B cell (primary cell): ENCODE measurements at regions not wholly inside any gene's neighbourhood (a gene's known extent, or its start where the extent isn't known, plus 50 kb on each side); places are given as distances from the start of the nearest gene placed in this dataset.

Experiments
- ATAC-seq: fragments of 200-7000 bp; cut with Tn5 transposase; one replicate; pipeline ENCODE4 v1.10.0; 2021; ENCODE audit warnings: low read depth, mild to moderate bottlenecking, moderate number of reproducible peaks, moderate library complexity
- CTCF ChIA-PET: fragments of 350-600 bp; sonication (Branson Sonifier 250); formaldehyde crosslinking; loops from one replicate; lab custom pipeline; 2021; ENCODE audit warnings: antibody characterized with exemption, inconsistent platforms; lab: Charles Lee
- POLR2A ChIA-PET: fragments of 350-600 bp; sonication (Branson Sonifier 250); formaldehyde crosslinking; loops from one replicate; lab custom pipeline; 2021; ENCODE audit warnings: antibody characterized with exemption; lab: Charles Lee
- DNase-seq: peaks from one replicate; pipeline ENCODE4 v3.0.0; 2013
- H2AFZ ChIP-seq: 2 replicates; pipeline ENCODE4 v1.6.1; 2012; ENCODE audit warnings: mild to moderate bottlenecking, low read depth, low read length; ENCODE audit not compliant: insufficient read depth, poor library complexity, severe bottlenecking
- H3K27ac ChIP-seq, 2 donors: 1 replicate in 1 of 2; 2 replicates in 1 of 2; pipeline ENCODE4 v1.5.1; 2012 to 2013; ENCODE audit warnings: low read length in 2 of 2, mild to moderate bottlenecking in 2 of 2, moderate library complexity in 1 of 2
- H3K27me3 ChIP-seq, 4 experiments: fragments of 200-600 bp in 1 of 4; sonication (generic) in 1 of 4; replicated peaks in 1 of 4; 1 replicate in 2 of 4; 2 replicates in 2 of 4; pipeline versions ENCODE4 v1.6.1 to v1.7.0; 2013 to 2016; ENCODE audit warnings: low read length in 3 of 4, mild to moderate bottlenecking in 2 of 4, mixed read lengths in 1 of 4, moderate library complexity in 1 of 4; ENCODE audit not compliant: insufficient read depth in 4 of 4, control insufficient read depth in 3 of 4; ENCODE audit errors: control extremely low read depth in 1 of 4
- H3K36me3 ChIP-seq, 2 experiments: replicated peaks in 1 of 2; 1 replicate in 1 of 2; 2 replicates in 1 of 2; pipeline versions ENCODE4 v1.6.1 to v1.7.1; 2013; ENCODE audit warnings: low read length in 1 of 2; ENCODE audit not compliant: insufficient read depth in 2 of 2, control insufficient read depth in 1 of 2; ENCODE audit errors: control extremely low read depth in 1 of 2, extremely low read depth in 1 of 2
- H3K4me1 ChIP-seq, 2 donors: fragments of 200-600 bp in 1 of 2; sonication (generic) in 1 of 2; 1 replicate in 1 of 2; 2 replicates in 1 of 2; pipeline versions ENCODE4 v1.5.1 to v1.6.1; 2013 to 2017; ENCODE audit warnings: low read length in 2 of 2; ENCODE audit not compliant: control insufficient read depth in 2 of 2, insufficient read depth in 2 of 2
- H3K4me2 ChIP-seq: replicated peaks from 2 replicates; pipeline ENCODE3; 2012; ENCODE audit warnings: mild to moderate bottlenecking, low read depth, low read length; ENCODE audit not compliant: poor library complexity, severe bottlenecking
- H3K4me3 ChIP-seq, 5 experiments: fragments of 200-600 bp in 1 of 5; sonication (generic) in 1 of 5; 1 replicate in 3 of 5; 2 replicates in 2 of 5; pipeline versions ENCODE4 v1.5.1 to v1.7.0; 2011 to 2016; ENCODE audit warnings: low read length in 4 of 5, mild to moderate bottlenecking in 4 of 5, low read depth in 2 of 5, control low read depth in 1 of 5, moderate library complexity in 1 of 5; ENCODE audit not compliant: insufficient read depth in 1 of 5; ENCODE audit errors: control extremely low read depth in 1 of 5, extremely low read depth in 1 of 5
- H3K79me2 ChIP-seq: fragments of 200-600 bp; sonication (generic); one replicate; pipeline ENCODE4 v1.6.0; 2016; ENCODE audit warnings: low read length; ENCODE audit not compliant: control insufficient read depth, insufficient read depth
- H3K9ac ChIP-seq: fragments of 200-600 bp; sonication (generic); 2 replicates; pipeline ENCODE4 v1.6.1; 2017; ENCODE audit warnings: mild to moderate bottlenecking, low read length, moderate library complexity
- H3K9me3 ChIP-seq, 3 donors: one replicate each; pipeline versions ENCODE4 v1.6.1 to v1.7.1; 2013; ENCODE audit warnings: low read length in 2 of 3; ENCODE audit not compliant: control insufficient read depth in 2 of 3, insufficient read depth in 1 of 3; ENCODE audit errors: control extremely low read depth in 1 of 3
- H4K20me1 ChIP-seq: 2 replicates; pipeline ENCODE4 v1.6.0; 2012; ENCODE audit warnings: mild to moderate bottlenecking, low read length; ENCODE audit not compliant: insufficient read depth, control insufficient read depth, poor library complexity, severe bottlenecking
- H3K27ac Mint-ChIP-seq: one replicate; pipeline ENCODE4 v1.8.0; 2021; ENCODE audit warnings: mixed read lengths
- H3K27me3 Mint-ChIP-seq: one replicate; pipeline ENCODE4 v1.8.0; 2021; ENCODE audit warnings: mixed read lengths
- H3K4me1 Mint-ChIP-seq: one replicate; pipeline ENCODE4 v1.8.0; 2021; ENCODE audit warnings: mixed read lengths
- H3K4me3 Mint-ChIP-seq: one replicate; pipeline ENCODE4 v1.8.0; 2021; ENCODE audit warnings: mixed read lengths
- H3K9me3 Mint-ChIP-seq: one replicate; pipeline ENCODE4 v1.8.0; 2022; ENCODE audit warnings: mixed read lengths; ENCODE audit not compliant: insufficient read depth
- CTCF ChIP-seq: fragments of 200-600 bp; IDR thresholded peaks from one replicate; pipeline ENCODE4 v1.8.0; 2022; ENCODE audit warnings: antibody characterized with exemption, mild to moderate bottlenecking
- EZH2 ChIP-seq: IDR thresholded peaks from 2 replicates; pipeline ENCODE4 v1.6.1; 2012; ENCODE audit warnings: borderline replicate concordance, low read depth, mild to moderate bottlenecking, moderate library complexity, low read length; ENCODE audit not compliant: insufficient read depth, poor library complexity, severe bottlenecking
- WGBS: methylation state at CpG from one replicate; pipeline ENCODE4 v1.1.5; 2013; ENCODE audit warnings: missing lambda C conversion rate; ENCODE audit not compliant: insufficient coverage; 5-methylcytosine and 5-hydroxymethylcytosine counted together
- intact Hi-C: fragments of 100-400 bp; cut with micrococcal nuclease; formaldehyde crosslinking; loops from one replicate; pipeline ENCODE4 v1.10.0; 2022

- no peak overlapping the region for H3K27ac ChIP-seq
- no peaks in the 10 kb centered on the region for H3K36me3 ChIP-seq
- DNase-seq (no peak), ATAC-seq (no peak)
- no peaks in the 10 kb centered on the region for H3K9me3 Mint-ChIP-seq
- no peak overlapping the region for H3K4me3 Mint-ChIP-seq
- H3K27me3 Mint-ChIP-seq: no peaks in the 10 kb centered on the region
- peaks cover 0 to 11% (median 0%) of the 10 kb centered on the region in 3 donors for H3K9me3 ChIP-seq
- no peak overlapping the region for H3K4me2 ChIP-seq
- ChIA-PET POLR2A (no interaction called here), CTCF (no interaction called here)
- H3K4me3 ChIP-seq: no peak overlapping the region
- H3K9ac ChIP-seq: no peak overlapping the region
- no peaks in the 10 kb centered on the region for H4K20me1 ChIP-seq
- no peaks in the 10 kb centered on the region for H3K4me1 Mint-ChIP-seq
- no peak for TF ChIP-seq CTCF
- TF ChIP-seq EZH2: no peak
- H2AFZ ChIP-seq: no peak overlapping the region
- no peak overlapping the region for H3K27ac Mint-ChIP-seq
- H3K79me2 ChIP-seq: no peaks in the 10 kb centered on the region
- H3K27me3 ChIP-seq: no peaks in the 10 kb centered on the region
- intact Hi-C loops: no loop called here
- 83% methylated on average over 1 of the region's 4 CpGs for WGBS
- no peaks in the 10 kb centered on the region for H3K4me1 ChIP-seq
Measured at GRCh38 chr3:55339819-55340218, 147.3 kb downstream of the WNT5A start.

GRCh38 chr3:55339390-55339789 lies 147.7 kb downstream of the WNT5A start:
- no peaks in the 10 kb centered on the region for H3K79me2 ChIP-seq
- DNase-seq: no peak
- H3K27me3 ChIP-seq: no peaks in the 10 kb centered on the region
- ChIA-PET POLR2A (no interaction called here), CTCF (no interaction called here)
- Mint-ChIP-seq H3K4me3 (no peak overlapping the region), H3K27ac (no peak overlapping the region), H3K4me1 (no peaks in the 10 kb centered on the region), H3K9me3 (no peaks in the 10 kb centered on the region), H3K27me3 (no peaks in the 10 kb centered on the region)
- WGBS: no CpG with 5 or more reads among the region's 3 CpGs
- no peaks in the 10 kb centered on the region for H3K4me1 ChIP-seq
- no peak for ATAC-seq
- no peaks in the 10 kb centered on the region for H4K20me1 ChIP-seq
- H3K9ac ChIP-seq: no peak overlapping the region
- H2AFZ ChIP-seq: no peak overlapping the region
- H3K9me3 ChIP-seq: peaks cover 0 to 11% (median 0%) of the 10 kb centered on the region in 3 donors
- no peak overlapping the region for H3K4me3 ChIP-seq
- no peaks in the 10 kb centered on the region for H3K36me3 ChIP-seq
- no peak for TF ChIP-seq CTCF
- TF ChIP-seq EZH2: no peak
- no peak overlapping the region for H3K27ac ChIP-seq
- H3K4me2 ChIP-seq: no peak overlapping the region
- intact Hi-C loops: no loop called here
